ENCODE measurements at regions not wholly inside any gene's neighbourhood (a gene's known extent, or its start where the extent isn't known, plus 50 kb on each side); places are given as distances from the start of the nearest gene placed in this dataset.

- TF ChIP-seq CTCF (IDR thresholded peaks at IDR 0.05; ENCODE audit: low read depth, low read length) = no peak
- no peak overlapping the region for H3K4me3 ChIP-seq (ENCODE audit: low read depth, low read length)
- DNase-seq (ENCODE audit: low read depth, low spot score) = peak; percentile 14
- in situ Hi-C loops (cut with HindIII; ENCODE audit: low sequenced_read_pairs) = no loop called here
Measured at GRCh38 chr11:69430566-69430965, 50.9 kb upstream of the LINC01488 start.

GRCh38 chr11:69431136-69431535 lies 50.3 kb upstream of the LINC01488 start:
- H3K4me3 ChIP-seq (ENCODE audit: low read depth, low read length) = no peak overlapping the region
- DNase-seq (ENCODE audit: low read depth, low spot score) = no peak
- in situ Hi-C loops (cut with HindIII; ENCODE audit: low sequenced_read_pairs) = no loop called here
- no peak for TF ChIP-seq CTCF (IDR thresholded peaks at IDR 0.05; ENCODE audit: low read depth, low read length)

Measured in astrocyte of the spinal cord (primary cell).